Hepatocyte (in vitro differentiated cells): ENCODE measurements at regions not wholly inside any gene's neighbourhood (a gene's known extent, or its start where the extent isn't known, plus 50 kb on each side); places are given as distances from the start of the nearest gene placed in this dataset.
A peak's percentile ranks its signal among the peaks of the same experiment; 100 is the strongest.

Source experiments
- DNase-seq: peaks from one replicate; pipeline ENCODE4 v3.0.0-alpha.2; 2016; ENCODE audit warnings: low spot score
- H2AFZ ChIP-seq: fragments of 200-600 bp; sonication (generic); 2 replicates; pipeline ENCODE4 v1.6.0; 2016; ENCODE audit warnings: antibody characterized with exemption, mild to moderate bottlenecking
- H3K27ac ChIP-seq: fragments of 200-600 bp; sonication (generic); 2 replicates; pipeline ENCODE4 v1.5.1; 2016; ENCODE audit warnings: mild to moderate bottlenecking
- H3K27me3 ChIP-seq: fragments of 200-600 bp; sonication (generic); 2 replicates; pipeline ENCODE4 v1.6.1; 2016
- H3K36me3 ChIP-seq: fragments of 200-600 bp; sonication (generic); replicated peaks from 2 replicates; pipeline ENCODE4 v1.5.1; 2016; ENCODE audit warnings: low read depth; ENCODE audit not compliant: insufficient read depth
- H3K4me1 ChIP-seq: fragments of 200-600 bp; sonication (generic); 2 replicates; pipeline ENCODE4 v1.5.1; 2016; ENCODE audit warnings: mild to moderate bottlenecking, moderate library complexity; ENCODE audit not compliant: insufficient read depth
- H3K4me2 ChIP-seq: fragments of 200-600 bp; sonication (generic); 2 replicates; pipeline ENCODE4 v1.6.0; 2016
- H3K4me3 ChIP-seq: fragments of 200-600 bp; sonication (generic); 2 replicates; pipeline ENCODE4 v1.5.1; 2016; ENCODE audit warnings: mild to moderate bottlenecking
- H3K79me2 ChIP-seq: fragments of 200-600 bp; sonication (generic); 2 replicates; pipeline ENCODE4 v1.6.0; 2017; ENCODE audit warnings: mild to moderate bottlenecking
- H3K9me2 ChIP-seq: fragments of 200-600 bp; sonication (generic); replicated peaks from 2 replicates; pipeline ENCODE4 v1.6.0; 2017; ENCODE audit warnings: mild to moderate bottlenecking; ENCODE audit not compliant: insufficient read depth
- H3K9me3 ChIP-seq: fragments of 200-600 bp; sonication (generic); 2 replicates; pipeline ENCODE4 v1.5.1; 2016; ENCODE audit warnings: low read depth, mild to moderate bottlenecking
- H4K20me1 ChIP-seq: fragments of 200-600 bp; sonication (generic); 2 replicates; pipeline ENCODE4 v1.6.0; 2016; ENCODE audit warnings: mild to moderate bottlenecking; ENCODE audit not compliant: insufficient read depth, poor library complexity, severe bottlenecking
- EZH2 ChIP-seq: fragments of 200-600 bp; sonication (generic); IDR thresholded peaks from 2 replicates; pipeline ENCODE4 v1.6.1; 2016; ENCODE audit warnings: antibody characterized with exemption, mild to moderate bottlenecking, borderline replicate concordance
- EZH2phosphoT487 ChIP-seq: fragments of 200-600 bp; sonication (generic); IDR thresholded peaks from one replicate; pipeline ENCODE4 v1.6.1; 2018; ENCODE audit warnings: antibody characterized with exemption, mild to moderate bottlenecking, low read depth, moderate library complexity; ENCODE audit not compliant: unreplicated experiment, severe bottlenecking
- whole genome bisulfite sequencing: methylation state at CpG from one replicate; pipeline ENCODE4 v1.1.6; 2016; ENCODE audit warnings: low lambda C conversion rate; ENCODE audit errors: missing lambda C conversion rate; 5-methylcytosine and 5-hydroxymethylcytosine counted together
- TF ChIP-seq, protein P1 (sequence below): fragments of 200-600 bp; sonication (generic); IDR thresholded peaks from 2 replicates; pipeline ENCODE4 v1.5.1; 2016; ENCODE audit warnings: antibody characterized with exemption, mild to moderate bottlenecking; ENCODE audit not compliant: poor library complexity

DNA sequence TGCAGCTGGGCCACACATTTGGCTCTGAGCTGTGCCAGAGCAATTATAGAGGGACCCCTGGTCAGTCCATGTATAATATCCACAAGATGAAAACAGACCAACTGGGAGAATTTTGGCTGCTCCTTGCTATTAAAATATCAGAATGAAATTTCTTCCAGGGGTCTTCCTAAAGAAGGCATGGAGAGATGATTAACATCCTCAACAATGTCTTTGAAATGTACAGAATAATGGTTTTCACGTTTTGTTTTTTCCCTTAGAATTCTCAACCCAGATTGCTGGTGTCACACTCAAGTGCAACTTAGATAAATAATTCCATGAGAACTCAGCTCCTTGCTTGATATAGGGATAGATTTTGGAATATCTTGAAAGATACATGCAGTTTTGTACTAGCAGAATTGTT, 148.3 kb upstream of the SLC24A2 start:
- no peak for DNase-seq
- H3K9me2 ChIP-seq = no peaks in the 10 kb centered on the region
- no peaks in the 10 kb centered on the region for H3K27me3 ChIP-seq
- no peak overlapping the region for H3K4me3 ChIP-seq
- WGBS = 81% methylated on average over 1 of the region's 1 CpG
- H3K4me1 ChIP-seq = no peaks in the 10 kb centered on the region
- no peak overlapping the region for H3K27ac ChIP-seq
- H3K36me3 ChIP-seq = no peaks in the 10 kb centered on the region
- H3K79me2 ChIP-seq = no peaks in the 10 kb centered on the region
- H4K20me1 ChIP-seq = no peaks in the 10 kb centered on the region
- no peak overlapping the region for H2AFZ ChIP-seq
- peaks cover 3% of the 10 kb centered on the region for H3K9me3 ChIP-seq
- TF ChIP-seq, protein P1, sequence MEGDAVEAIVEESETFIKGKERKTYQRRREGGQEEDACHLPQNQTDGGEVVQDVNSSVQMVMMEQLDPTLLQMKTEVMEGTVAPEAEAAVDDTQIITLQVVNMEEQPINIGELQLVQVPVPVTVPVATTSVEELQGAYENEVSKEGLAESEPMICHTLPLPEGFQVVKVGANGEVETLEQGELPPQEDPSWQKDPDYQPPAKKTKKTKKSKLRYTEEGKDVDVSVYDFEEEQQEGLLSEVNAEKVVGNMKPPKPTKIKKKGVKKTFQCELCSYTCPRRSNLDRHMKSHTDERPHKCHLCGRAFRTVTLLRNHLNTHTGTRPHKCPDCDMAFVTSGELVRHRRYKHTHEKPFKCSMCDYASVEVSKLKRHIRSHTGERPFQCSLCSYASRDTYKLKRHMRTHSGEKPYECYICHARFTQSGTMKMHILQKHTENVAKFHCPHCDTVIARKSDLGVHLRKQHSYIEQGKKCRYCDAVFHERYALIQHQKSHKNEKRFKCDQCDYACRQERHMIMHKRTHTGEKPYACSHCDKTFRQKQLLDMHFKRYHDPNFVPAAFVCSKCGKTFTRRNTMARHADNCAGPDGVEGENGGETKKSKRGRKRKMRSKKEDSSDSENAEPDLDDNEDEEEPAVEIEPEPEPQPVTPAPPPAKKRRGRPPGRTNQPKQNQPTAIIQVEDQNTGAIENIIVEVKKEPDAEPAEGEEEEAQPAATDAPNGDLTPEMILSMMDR = no peak
- TF ChIP-seq EZH2phosphoT487 (no peak), EZH2 (no peak)
- no peak overlapping the region for H3K4me2 ChIP-seq

GRCh38 chr9:19936598-19936997, 147.8 kb upstream of the SLC24A2 start:
- no peak overlapping the region for H3K4me2 ChIP-seq
- H2AFZ ChIP-seq = no peak overlapping the region
- H4K20me1 ChIP-seq = no peaks in the 10 kb centered on the region
- no peak overlapping the region for H3K4me3 ChIP-seq
- H3K36me3 ChIP-seq = no peaks in the 10 kb centered on the region
- no peaks in the 10 kb centered on the region for H3K4me1 ChIP-seq
- no peaks in the 10 kb centered on the region for H3K27me3 ChIP-seq
- WGBS = 0% methylated on average over 1 of the region's 1 CpG
- no peak overlapping the region for H3K27ac ChIP-seq
- H3K79me2 ChIP-seq = no peaks in the 10 kb centered on the region
- no peaks in the 10 kb centered on the region for H3K9me2 ChIP-seq
- no peak for DNase-seq
- TF ChIP-seq, protein P1 = no peak
- TF ChIP-seq EZH2phosphoT487 (no peak), EZH2 (no peak)
- H3K9me3 ChIP-seq = peaks cover 3% of the 10 kb centered on the region

- H3K4me3 ChIP-seq = no peak overlapping the region
- peaks cover 3% of the 10 kb centered on the region for H3K9me3 ChIP-seq
- H4K20me1 ChIP-seq = no peaks in the 10 kb centered on the region
- no peaks in the 10 kb centered on the region for H3K4me1 ChIP-seq
- no peak overlapping the region for H3K27ac ChIP-seq
- H3K27me3 ChIP-seq = no peaks in the 10 kb centered on the region
- TF ChIP-seq EZH2phosphoT487 (no peak), EZH2 (no peak)
- TF ChIP-seq, protein P1 = no peak
- H3K79me2 ChIP-seq = no peaks in the 10 kb centered on the region
- 85% methylated on average over 4 of the region's 4 CpGs for WGBS
- no peak overlapping the region for H3K4me2 ChIP-seq
- no peak for DNase-seq
- H2AFZ ChIP-seq = no peak overlapping the region
- no peaks in the 10 kb centered on the region for H3K9me2 ChIP-seq
- H3K36me3 ChIP-seq = no peaks in the 10 kb centered on the region
Observed at GRCh38 chr9:19935422-19935821, 146.6 kb upstream of the SLC24A2 start.

- H3K27ac ChIP-seq = no peak overlapping the region
- H3K4me2 ChIP-seq = peak overlapping the region; percentile 76
- peak overlapping the region; percentile 92 for H2AFZ ChIP-seq
- no peaks in the 10 kb centered on the region for H3K27me3 ChIP-seq
- no peaks in the 10 kb centered on the region for H3K79me2 ChIP-seq
- peaks cover 3% of the 10 kb centered on the region for H3K9me3 ChIP-seq
- no peaks in the 10 kb centered on the region for H3K4me1 ChIP-seq
- no peaks in the 10 kb centered on the region for H4K20me1 ChIP-seq
- peak overlapping the region; percentile 32 for H3K4me3 ChIP-seq
- TF ChIP-seq, protein P1 = peak; percentile 15
- no peak for TF ChIP-seq EZH2phosphoT487
- WGBS = 38% methylated on average over 23 of the region's 41 CpGs
- DNase-seq = peak; percentile 26
- H3K9me2 ChIP-seq = no peaks in the 10 kb centered on the region
- H3K36me3 ChIP-seq = no peaks in the 10 kb centered on the region
Observed at GRCh38 chr9:19934301-19934871, 145.5 kb upstream of the SLC24A2 start.
